ENCODE measurements at regions not wholly inside any gene's neighbourhood (a gene's known extent, or its start where the extent isn't known, plus 50 kb on each side); places are given as distances from the start of the nearest gene placed in this dataset.
A peak's percentile ranks its signal among the peaks of the same experiment; 100 is the strongest.

GRCh38 chr7:115409682-115410433, 488.0 kb downstream of the MDFIC start:
- FAIRE-seq (no peak), DNase-seq (ENCODE audit: low spot score in 2 of 2) (no peak)

GRCh38 chr7:115406219-115406618, 484.3 kb downstream of the MDFIC start:
- DNase-seq (ENCODE audit: low spot score in 2 of 2) (no peak), FAIRE-seq (no peak)

GRCh38 chr7:115387137-115387536, 465.2 kb downstream of the MDFIC start:
- DNase-seq (ENCODE audit: low spot score in 2 of 2) = no peak
- FAIRE-seq = no peak

GRCh38 chr7:115379321-115379720, 457.4 kb downstream of the MDFIC start:
- DNase-seq (ENCODE audit: low spot score in 2 of 2) (no peak), FAIRE-seq (no peak)

DNA sequence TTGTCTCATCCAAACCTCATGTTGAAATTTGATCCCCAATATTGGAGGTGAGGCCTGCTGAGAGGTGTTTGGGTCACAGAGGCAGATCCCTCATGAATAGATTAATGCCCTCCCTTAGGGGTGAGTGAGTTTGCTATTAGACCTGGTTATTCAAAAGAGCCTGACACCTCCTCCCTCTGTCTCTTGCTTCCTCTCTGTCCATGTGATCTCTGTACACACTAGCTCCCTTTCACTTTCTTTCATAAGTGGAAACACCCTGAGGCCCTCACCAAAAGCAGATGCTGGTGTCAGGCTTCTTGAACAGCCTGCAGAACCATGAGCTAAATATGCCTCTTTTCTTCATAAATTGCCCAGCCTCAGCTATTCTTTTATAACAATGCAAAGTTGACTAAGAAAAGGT, 447.1 kb downstream of the MDFIC start:
- FAIRE-seq (no peak), DNase-seq (ENCODE audit: low spot score in 2 of 2) (no peak)

DNA sequence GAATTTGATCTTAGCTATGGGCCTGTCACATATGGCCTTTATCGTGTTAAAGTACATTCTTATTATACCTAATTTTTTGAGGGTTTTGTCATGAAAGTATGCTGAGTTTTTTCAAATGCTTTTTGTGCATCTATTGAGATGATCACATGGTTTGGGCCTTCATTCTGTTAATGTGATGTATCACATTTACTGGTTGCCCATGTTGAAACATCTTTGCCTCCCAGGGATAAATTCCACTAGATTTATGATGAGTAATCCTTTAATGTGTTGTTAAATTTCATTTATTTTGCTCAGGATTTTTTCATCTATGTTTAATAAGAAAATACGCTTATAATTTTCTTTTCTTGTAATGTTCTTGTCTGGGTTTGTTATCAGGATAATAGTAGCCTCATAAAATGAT, 442.0 kb downstream of the MDFIC start:
- no peak for DNase-seq (ENCODE audit: low spot score in 2 of 2)
- FAIRE-seq = no peak

DNA sequence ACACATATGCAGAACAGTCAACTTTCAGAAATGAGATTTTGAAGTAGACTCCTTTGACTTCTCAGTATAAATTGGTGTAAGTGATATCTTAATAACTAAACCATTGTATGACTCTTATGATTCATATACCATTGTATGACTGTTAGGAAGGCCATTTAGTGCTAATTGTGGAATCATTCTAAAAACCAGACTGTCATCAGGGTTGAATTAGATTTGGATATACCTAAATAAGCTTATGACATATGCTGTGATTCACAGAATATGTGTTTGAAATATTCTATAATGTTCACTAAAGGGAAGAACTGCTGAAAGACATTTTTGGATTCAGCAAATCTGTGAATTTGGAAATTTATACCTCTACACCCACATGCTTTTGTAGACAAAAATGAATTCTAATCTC, 438.1 kb downstream of the MDFIC start:
- no peak for DNase-seq (ENCODE audit: low spot score in 2 of 2)
- no peak for FAIRE-seq

DNA sequence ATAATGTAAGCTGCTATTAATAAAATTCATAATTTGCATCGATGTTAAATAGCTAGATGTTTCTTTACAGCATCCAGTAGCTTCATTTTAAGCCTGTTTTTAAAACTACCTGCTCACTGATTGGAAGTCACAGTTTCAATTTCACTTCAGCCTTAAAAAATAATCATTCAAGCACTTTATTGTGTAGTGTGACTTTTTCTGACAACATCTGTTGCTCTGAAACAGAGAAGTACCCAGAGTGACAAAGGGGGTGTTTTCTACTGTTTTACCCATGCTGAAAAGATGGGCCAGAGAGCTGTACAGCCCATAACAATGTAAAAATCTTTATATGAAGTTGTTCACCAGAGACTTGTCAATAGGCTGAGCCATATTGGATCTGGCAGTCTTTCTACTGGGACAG, 437.2 kb downstream of the MDFIC start:
- FAIRE-seq (no peak), DNase-seq (ENCODE audit: low spot score in 2 of 2) (no peak)

GRCh38 chr7:115357703-115357999, 435.8 kb downstream of the MDFIC start:
- FAIRE-seq = no peak
- DNase-seq (ENCODE audit: low spot score in 2 of 2) = no peak

DNA sequence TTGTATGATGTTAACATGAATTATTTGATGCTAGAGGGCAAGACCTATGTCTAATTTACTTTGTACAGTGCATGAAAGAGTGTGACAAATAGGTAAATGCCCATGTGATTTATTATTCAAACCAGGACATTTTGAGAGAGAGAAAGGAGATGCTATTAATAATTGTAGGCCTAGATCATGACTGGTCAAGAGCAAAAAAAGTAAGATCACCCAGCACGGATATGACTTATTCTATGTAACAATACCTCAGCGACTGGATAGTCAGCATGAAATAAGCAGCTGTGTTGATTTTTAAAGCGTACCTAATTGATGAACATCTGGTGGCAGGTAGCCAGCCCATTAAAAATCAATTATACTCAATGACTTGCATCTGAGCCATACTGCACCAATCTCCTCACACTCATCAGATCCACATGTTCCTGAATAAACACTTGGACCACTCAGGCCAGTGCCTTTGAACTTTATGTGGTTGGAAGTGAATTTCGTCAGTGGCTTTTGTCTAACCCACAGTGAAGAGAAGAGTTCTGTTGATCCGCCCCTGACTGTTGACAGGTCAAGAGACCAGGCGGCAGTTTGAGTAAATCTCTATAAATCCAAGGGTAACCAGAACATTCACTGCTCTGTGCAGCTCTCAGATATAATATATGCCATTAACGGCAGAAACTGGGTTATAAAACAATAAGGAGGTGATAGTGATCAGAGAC, 435.3 kb downstream of the MDFIC start:
- FAIRE-seq (no peak), DNase-seq (ENCODE audit: low spot score in 2 of 2) (no peak)

DNA sequence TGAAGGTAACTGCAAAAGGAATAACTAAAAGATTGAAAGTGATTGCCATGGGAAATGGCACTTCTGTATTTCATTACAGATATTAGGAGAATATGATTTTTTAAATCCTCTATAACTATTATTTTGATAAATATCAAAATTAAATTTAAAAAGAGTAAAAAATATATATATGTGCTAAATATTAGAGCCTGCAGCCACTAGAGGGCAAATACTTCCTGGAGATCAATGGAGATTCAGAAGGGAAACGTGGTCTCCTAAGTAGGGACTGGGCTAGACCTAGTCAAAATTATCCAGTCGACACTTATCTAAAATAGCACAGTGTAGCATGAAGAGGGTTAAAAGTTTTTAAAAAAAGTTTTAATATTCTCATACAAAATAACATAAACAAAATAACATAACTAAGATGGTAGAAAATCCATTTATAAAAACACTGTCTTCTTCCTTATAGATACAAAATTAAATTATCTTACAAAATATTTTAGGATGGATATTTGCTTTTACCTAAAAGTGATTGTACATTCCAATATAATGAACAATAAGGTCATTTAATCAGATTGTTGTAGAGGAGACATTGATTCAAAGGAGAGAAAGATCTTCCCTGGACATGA, 434.3 kb downstream of the MDFIC start:
- DNase-seq (ENCODE audit: low spot score in 2 of 2) (no peak), FAIRE-seq (peak; percentile 23)

DNA sequence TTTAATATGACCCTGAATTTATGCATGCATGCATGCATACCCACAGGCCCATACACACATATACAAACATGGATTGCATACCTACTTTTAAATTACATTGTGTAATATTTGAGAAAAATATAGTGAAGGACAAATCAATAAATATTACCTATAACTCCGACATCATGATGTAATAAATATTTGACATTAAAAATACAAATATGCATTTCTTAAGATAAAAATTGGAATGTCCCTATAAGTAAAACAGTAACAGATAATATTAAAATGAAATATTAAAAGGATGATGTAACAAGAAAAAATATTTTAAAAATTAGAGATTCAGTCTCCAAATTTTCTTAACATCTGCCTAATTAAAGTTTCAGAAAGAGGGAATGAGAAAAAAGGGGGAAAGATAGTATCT, 433.0 kb downstream of the MDFIC start:
- DNase-seq (ENCODE audit: low spot score in 2 of 2) (no peak), FAIRE-seq (no peak)

DNA sequence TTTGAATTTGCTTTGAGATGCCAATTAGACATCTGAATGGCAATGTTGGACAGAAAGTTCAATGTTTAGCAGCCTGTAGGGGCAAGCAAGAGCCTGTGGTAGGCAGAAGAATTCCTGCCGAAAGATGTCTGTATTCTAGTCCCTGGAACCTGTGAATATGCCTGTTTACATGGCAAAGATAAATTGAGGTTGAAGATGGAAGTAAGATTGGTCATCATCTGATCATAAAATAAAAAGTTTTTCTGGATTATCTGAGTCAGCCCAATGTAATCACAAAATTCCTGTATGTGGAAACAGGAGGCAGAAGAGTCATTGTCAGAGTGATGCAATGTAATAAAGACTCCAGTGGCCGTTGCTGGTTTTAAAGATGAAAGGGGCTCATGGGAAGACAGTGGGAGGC, 430.5 kb downstream of the MDFIC start:
- FAIRE-seq = no peak
- DNase-seq (ENCODE audit: low spot score in 2 of 2) = no peak

- no peak for FAIRE-seq
These were observed 428.9 kb downstream of the MDFIC start for GRCh38 chr7:115350764-115351163.

GRCh38 chr7:115349635-115350034, 427.7 kb downstream of the MDFIC start:
- FAIRE-seq (no peak), DNase-seq (ENCODE audit: low spot score in 2 of 2) (no peak)

More at GRCh38 chr7:115350764-115351163, 428.9 kb downstream of the MDFIC start:
- DNase-seq (ENCODE audit: low spot score in 2 of 2) = no peak

DNA sequence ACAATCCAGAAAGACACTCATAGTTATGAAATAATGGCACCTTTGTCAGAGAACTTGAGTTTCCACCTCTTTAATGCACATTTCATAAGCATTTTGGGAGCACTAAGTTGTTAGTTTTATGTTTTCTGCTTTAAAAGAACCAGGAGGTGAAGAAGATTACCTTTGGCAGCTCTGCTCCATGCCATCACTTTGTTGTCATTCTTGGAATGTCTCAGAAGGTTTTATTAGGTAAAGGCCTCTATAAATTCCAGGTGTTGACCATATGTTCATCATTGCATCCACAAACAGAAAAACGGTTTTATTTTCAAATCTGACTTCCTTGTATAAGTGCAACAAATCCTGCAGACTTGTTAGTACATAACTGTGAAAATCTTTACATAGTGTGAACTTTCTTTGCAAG, 424.8 kb downstream of the MDFIC start:
- FAIRE-seq (no peak), DNase-seq (ENCODE audit: low spot score in 2 of 2) (no peak)

- FAIRE-seq (no peak), DNase-seq (ENCODE audit: low spot score in 2 of 2) (no peak)
These were observed 418.9 kb downstream of the MDFIC start for GRCh38 chr7:115340828-115341227.

DNA sequence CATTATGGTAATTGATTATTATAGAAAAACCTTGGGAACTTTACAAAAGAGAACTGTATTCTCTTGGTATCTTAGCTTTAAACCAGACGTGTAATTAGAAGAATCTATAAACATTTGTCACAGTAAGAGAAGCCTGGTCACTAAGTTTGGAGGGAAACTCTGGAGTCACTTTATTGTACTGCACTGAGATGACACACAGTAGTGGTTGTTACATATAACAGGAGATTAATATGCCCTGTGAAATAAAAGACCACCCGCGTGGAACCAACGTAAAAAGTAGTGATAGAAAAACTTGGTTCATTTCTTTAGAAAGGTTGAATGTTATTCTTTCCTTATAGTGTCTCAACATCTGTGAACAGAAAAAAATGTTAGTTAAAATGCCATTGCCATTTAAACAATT, 416.1 kb downstream of the MDFIC start:
- DNase-seq (ENCODE audit: low spot score in 2 of 2) (no peak), FAIRE-seq (no peak)

DNA sequence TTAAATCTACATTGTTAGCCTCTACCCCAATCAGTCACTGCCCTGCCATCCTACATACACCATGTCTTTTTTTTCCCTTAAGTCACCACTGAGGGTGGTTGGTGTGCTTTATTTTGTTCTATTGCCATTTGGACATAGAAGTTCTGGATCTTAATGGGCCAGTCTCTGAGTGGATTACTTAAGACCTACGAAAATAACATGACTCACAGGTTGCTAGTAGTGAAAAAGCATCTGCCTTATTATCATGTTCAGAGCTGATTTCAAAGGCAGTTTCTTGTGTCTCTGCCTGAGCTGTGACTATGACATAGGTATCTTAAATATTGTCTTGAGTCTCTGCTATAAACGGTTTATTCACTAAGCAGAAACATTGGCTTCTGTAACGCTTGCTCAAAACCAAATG, 410.8 kb downstream of the MDFIC start:
- FAIRE-seq (no peak), DNase-seq (ENCODE audit: low spot score in 2 of 2) (no peak)

- no peak for DNase-seq (ENCODE audit: low spot score in 2 of 2)
- FAIRE-seq = no peak
These were observed 407.1 kb downstream of the MDFIC start for GRCh38 chr7:115329006-115329405.

- no peak for FAIRE-seq
- DNase-seq (ENCODE audit: low spot score in 2 of 2) = no peak
These were observed 406.1 kb downstream of the MDFIC start for GRCh38 chr7:115328018-115328417.

- no peak for FAIRE-seq
- no peak for DNase-seq (ENCODE audit: low spot score in 2 of 2)
These were observed 405.4 kb downstream of the MDFIC start for GRCh38 chr7:115327326-115327725.

Data from frontal cortex (tissue), 3 donors.